ENCODE measurements at regions not wholly inside any gene's neighbourhood (a gene's known extent, or its start where the extent isn't known, plus 50 kb on each side); places are given as distances from the start of the nearest gene placed in this dataset.

DNA sequence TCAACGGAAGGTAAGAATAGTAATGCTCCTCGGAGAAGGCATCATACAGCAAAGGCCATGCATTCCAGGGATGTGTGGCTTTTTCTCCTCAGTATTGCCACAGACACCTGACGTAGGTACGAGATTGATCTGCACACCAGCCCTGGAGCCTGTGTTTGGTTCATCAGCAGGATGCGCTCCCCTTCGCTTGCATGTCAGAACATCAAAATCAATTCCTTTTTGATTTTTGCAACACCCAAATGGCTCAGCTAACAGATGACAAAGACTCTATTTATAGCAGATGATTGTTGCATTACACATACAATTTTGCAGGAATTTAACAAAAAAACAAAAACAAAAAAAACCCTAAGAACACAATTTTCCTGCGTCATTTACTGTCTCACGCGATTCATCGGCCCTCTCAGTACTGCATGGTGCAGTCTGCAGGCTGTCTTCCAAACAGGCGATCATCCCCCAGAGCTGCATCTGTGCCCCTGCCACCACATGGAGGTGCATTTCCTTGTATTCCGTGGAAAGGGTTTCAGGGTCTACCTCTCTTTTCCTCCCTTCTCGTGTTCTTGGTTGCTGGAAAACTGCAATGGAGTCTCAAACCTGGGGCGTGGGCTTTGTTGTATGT, 207.3 kb downstream of the TEX29 start:
- Histone ChIP-seq H3K4me3 (replicated peaks in 1 of 3) (no peak overlapping the region), H3K9me3 (no peaks in the 10 kb centered on the region), H3K4me1 (no peaks in the 10 kb centered on the region), H3K27me3 (no peaks in the 10 kb centered on the region), H3K27ac (no peak overlapping the region), H3K36me3 (no peaks in the 10 kb centered on the region)
- TF ChIP-seq POLR2A (IDR thresholded peaks at IDR 0.05) (no peak), CTCF (IDR thresholded peaks at IDR 0.05) (no peak)
- DNase-seq, result no peak
- intact Hi-C loops (cut with DNase I), result no loop called here
- 80 to 86% methylated on average over 14 of the region's 14 CpGs for WGBS, 2 donors

DNA sequence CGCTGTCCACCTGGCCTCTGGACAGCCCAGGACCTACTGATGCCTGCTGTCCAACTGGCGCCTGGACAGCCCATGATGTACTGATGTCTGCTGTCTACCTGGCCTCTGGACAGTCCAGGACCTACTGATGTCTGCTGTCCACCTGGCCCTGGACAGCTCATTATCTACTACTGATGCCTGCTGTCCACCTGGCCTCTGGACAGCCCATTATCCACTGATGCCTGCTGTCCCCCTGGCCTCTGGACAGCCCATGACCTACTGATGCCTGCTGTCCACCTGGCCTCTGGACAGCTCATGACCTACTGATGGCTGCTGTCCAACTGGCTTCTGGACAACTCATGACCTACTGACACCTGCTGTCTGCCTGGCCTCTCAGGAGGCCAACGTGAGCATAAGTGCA, 208.1 kb downstream of the TEX29 start:
- Histone ChIP-seq H3K36me3 (no peaks in the 10 kb centered on the region), H3K27me3 (no peaks in the 10 kb centered on the region), H3K4me3 (replicated peaks in 1 of 3) (no peak overlapping the region), H3K27ac (no peak overlapping the region), H3K4me1 (no peaks in the 10 kb centered on the region), H3K9me3 (no peaks in the 10 kb centered on the region)
- 91 to 95% methylated on average over 3 of the region's 3 CpGs for WGBS, 2 donors
- no peak for DNase-seq
- TF ChIP-seq POLR2A (IDR thresholded peaks at IDR 0.05) (no peak), CTCF (IDR thresholded peaks at IDR 0.05) (no peak)
- intact Hi-C loops (cut with DNase I), result no loop called here

- Histone ChIP-seq H3K4me1 (no peaks in the 10 kb centered on the region), H3K9me3 (no peaks in the 10 kb centered on the region), H3K27me3 (no peaks in the 10 kb centered on the region), H3K27ac (no peak overlapping the region), H3K36me3 (no peaks in the 10 kb centered on the region), H3K4me3 (replicated peaks in 1 of 3) (no peak overlapping the region)
- TF ChIP-seq CTCF (IDR thresholded peaks at IDR 0.05) (no peak), POLR2A (IDR thresholded peaks at IDR 0.05) (no peak)
- intact Hi-C loops (cut with DNase I), result no loop called here
- no peak for DNase-seq
- 83 to 85% methylated on average over 11 to 16 of the region's 17 CpGs for WGBS, 2 donors
Observed at GRCh38 chr13:111530137-111530870, 209.9 kb downstream of the TEX29 start.

GRCh38 chr13:111531505-111531904, 211.1 kb downstream of the TEX29 start:
- Histone ChIP-seq H3K4me1 (no peaks in the 10 kb centered on the region), H3K27me3 (no peaks in the 10 kb centered on the region), H3K9me3 (no peaks in the 10 kb centered on the region), H3K27ac (no peak overlapping the region), H3K4me3 (replicated peaks in 1 of 3) (no peak overlapping the region), H3K36me3 (no peaks in the 10 kb centered on the region)
- no peak for TF ChIP-seq CTCF (IDR thresholded peaks at IDR 0.05)
- no peak for TF ChIP-seq POLR2A (IDR thresholded peaks at IDR 0.05)
- 33 to 35% methylated on average over 7 of the region's 7 CpGs for WGBS, 2 donors
- intact Hi-C loops (cut with DNase I), result no loop called here
- no peak for DNase-seq

- Histone ChIP-seq H3K9me3 (no peaks in the 10 kb centered on the region), H3K27me3 (no peaks in the 10 kb centered on the region), H3K27ac (no peak overlapping the region), H3K4me3 (replicated peaks in 1 of 3) (no peak overlapping the region), H3K4me1 (no peaks in the 10 kb centered on the region), H3K36me3 (no peaks in the 10 kb centered on the region)
- intact Hi-C loops (cut with DNase I), result no loop called here
- DNase-seq, result no peak
- TF ChIP-seq POLR2A (IDR thresholded peaks at IDR 0.05) (no peak), CTCF (IDR thresholded peaks at IDR 0.05) (no peak)
- WGBS, 2 donors, result 76 to 78% methylated on average over 9 of the region's 9 CpGs
Observed at GRCh38 chr13:111532111-111532510, 211.7 kb downstream of the TEX29 start.
